Thoracic aorta (tissue), 2 donors: ENCODE measurements at regions not wholly inside any gene's neighbourhood (a gene's known extent, or its start where the extent isn't known, plus 50 kb on each side); places are given as distances from the start of the nearest gene placed in this dataset.
"Not testable (repeated sequence)": the region's sequence is repeated elsewhere in the genome, so short reads cannot be mapped to it uniquely, and the experiment has no call there.

Source experiments
- ATAC-seq: fragments of 150-250 bp; one replicate; pipeline ENCODE4 v1.8.0; 2017; ENCODE audit warnings: low read depth; ENCODE audit not compliant: insufficient number of reproducible peaks, low FRiP score
- DNase-seq: peaks from one replicate; pipeline ENCODE4 v3.0.0-alpha.2; 2020; ENCODE audit warnings: low spot score
- H3K27ac ChIP-seq, 2 donors: fragments of 200-600 bp; sonication (generic); 1 replicate in 1 of 2; 2 replicates in 1 of 2; pipeline ENCODE4 v1.5.1; 2016; ENCODE audit warnings: mild to moderate bottlenecking in 2 of 2, moderate library complexity in 2 of 2
- H3K27me3 ChIP-seq: fragments of 200-600 bp; sonication (generic); replicated peaks from 2 replicates; pipeline ENCODE4 v1.6.0; 2016; ENCODE audit warnings: mild to moderate bottlenecking; ENCODE audit not compliant: insufficient read depth
- H3K36me3 ChIP-seq: fragments of 200-600 bp; sonication (generic); one replicate; pipeline ENCODE4 v1.5.1; 2016
- H3K4me1 ChIP-seq, 2 donors: fragments of 200-600 bp; sonication (generic); 1 replicate in 1 of 2; 2 replicates in 1 of 2; pipeline versions ENCODE4 v1.5.1 to v1.6.0; 2016; ENCODE audit warnings: low read depth in 2 of 2, mild to moderate bottlenecking in 1 of 2; ENCODE audit not compliant: control insufficient read depth in 1 of 2
- H3K4me3 ChIP-seq: fragments of 200-600 bp; sonication (generic); 2 replicates; pipeline ENCODE4 v1.5.1; 2016; ENCODE audit warnings: mild to moderate bottlenecking
- H3K9me3 ChIP-seq: fragments of 200-600 bp; sonication (generic); 2 replicates; pipeline ENCODE4 v1.5.1; 2016
- CTCF ChIP-seq: fragments of 200-600 bp; sonication (generic); IDR thresholded peaks from one replicate; pipeline ENCODE4 v1.5.1; 2019; ENCODE audit warnings: antibody characterized with exemption

- Histone ChIP-seq H3K9me3 (no peaks in the 10 kb centered on the region), H3K4me3 (no peak overlapping the region), H3K27me3 (no peaks in the 10 kb centered on the region), H3K27ac (no peak overlapping the region), H3K36me3 (no peaks in the 10 kb centered on the region), H3K4me1 (no peaks in the 10 kb centered on the region)
- no peak for DNase-seq
- ATAC-seq, result no peak
- no peak for TF ChIP-seq CTCF
Observed at GRCh38 chr3:18556503-18557135, 131.5 kb upstream of the SATB1 start.

- no peaks in the 10 kb centered on the region for H3K9me3 ChIP-seq
- ATAC-seq (no peak), DNase-seq (no peak)
- TF ChIP-seq CTCF, result no peak
- no peak overlapping the region for H3K4me3 ChIP-seq
- H3K4me1 ChIP-seq, result no peaks in the 10 kb centered on the region
- H3K27me3 ChIP-seq, result no peaks in the 10 kb centered on the region
- no peaks in the 10 kb centered on the region for H3K36me3 ChIP-seq
- H3K27ac ChIP-seq, result no peak overlapping the region
Observed at GRCh38 chr3:18556001-18556408, 130.9 kb upstream of the SATB1 start.

DNA sequence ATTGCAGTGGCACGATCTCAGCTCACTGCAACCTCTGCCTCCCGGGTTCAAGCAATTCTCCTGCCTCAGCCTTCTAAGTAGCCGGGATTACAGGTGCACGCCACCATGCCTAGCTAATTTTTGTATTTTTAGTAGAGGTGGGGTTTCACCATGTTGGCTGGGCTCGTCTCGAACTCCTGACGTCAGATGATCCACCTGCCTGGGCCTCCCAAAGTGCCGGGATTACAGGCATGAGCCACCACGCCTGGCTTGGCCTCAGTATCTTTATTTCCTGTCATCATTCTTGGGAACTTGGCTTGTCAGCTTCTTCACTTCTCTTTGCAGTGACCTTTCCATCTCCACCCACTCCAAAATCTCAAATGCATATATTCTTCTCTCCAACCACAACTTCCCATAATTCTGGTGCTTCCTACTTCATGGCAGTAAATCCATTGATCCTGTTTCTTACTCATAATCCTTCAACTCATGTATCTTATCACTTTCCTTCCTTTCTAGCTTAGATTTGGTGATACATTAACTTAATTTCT lies 127.5 kb upstream of the SATB1 start:
- H3K4me1 ChIP-seq, H3K4me3 ChIP-seq, H3K9me3 ChIP-seq, H3K27me3 ChIP-seq, DNase-seq, H3K36me3 ChIP-seq, H3K27ac ChIP-seq, ATAC-seq: not testable (repeated sequence)

DNA sequence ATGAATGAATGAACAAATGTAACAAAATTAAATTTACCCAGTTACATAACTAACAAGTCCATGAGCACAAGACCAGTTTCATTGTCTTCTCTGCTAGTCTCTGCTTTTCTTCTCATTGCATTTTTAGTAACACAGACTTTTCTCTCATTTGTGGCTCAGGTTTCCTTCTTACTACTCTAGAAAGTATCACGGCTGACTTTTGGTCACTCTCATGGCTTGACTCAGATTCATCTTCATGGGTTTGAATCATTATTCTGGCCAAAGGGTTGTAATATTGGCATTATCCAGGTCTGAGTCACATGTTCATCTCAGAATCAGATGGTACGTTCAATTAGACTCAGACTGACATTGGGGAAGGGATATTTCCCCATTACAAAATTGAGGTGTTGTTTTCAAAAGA lies 121.5 kb upstream of the SATB1 start:
- Histone ChIP-seq H3K27me3 (no peaks in the 10 kb centered on the region), H3K4me3 (no peak overlapping the region), H3K4me1 (no peaks in the 10 kb centered on the region), H3K9me3 (no peaks in the 10 kb centered on the region), H3K36me3 (no peaks in the 10 kb centered on the region), H3K27ac (no peak overlapping the region)
- ATAC-seq (no peak), DNase-seq (no peak)
- no peak for TF ChIP-seq CTCF

DNA sequence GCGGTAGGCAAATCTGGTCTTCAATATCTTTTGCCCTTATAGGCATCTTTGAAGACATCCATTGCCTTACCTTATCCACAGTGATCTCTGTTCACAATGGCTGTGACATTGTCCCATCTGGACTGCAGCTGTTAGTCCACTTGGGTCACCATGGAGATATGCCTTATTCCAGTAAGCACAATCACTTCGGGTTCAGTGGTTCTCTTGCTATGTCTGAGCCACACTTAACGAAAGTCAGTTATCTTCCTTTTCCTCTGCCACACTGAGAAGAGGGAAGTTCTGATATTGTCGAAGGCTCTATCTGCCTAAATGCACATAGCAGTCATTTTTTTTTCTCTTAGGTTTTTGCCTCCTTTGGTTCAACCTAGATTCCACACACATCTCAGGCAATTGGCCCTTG lies 119.0 kb upstream of the SATB1 start:
- H3K4me1 ChIP-seq, result no peaks in the 10 kb centered on the region
- H3K36me3 ChIP-seq, result no peaks in the 10 kb centered on the region
- TF ChIP-seq CTCF, result no peak
- no peaks in the 10 kb centered on the region for H3K9me3 ChIP-seq
- no peak overlapping the region for H3K27ac ChIP-seq
- H3K27me3 ChIP-seq, result no peaks in the 10 kb centered on the region
- no peak for ATAC-seq
- H3K4me3 ChIP-seq, result no peak overlapping the region
- no peak for DNase-seq
